Neural progenitor cell (in vitro differentiated cells): ENCODE measurements at regions not wholly inside any gene's neighbourhood (a gene's known extent, or its start where the extent isn't known, plus 50 kb on each side); places are given as distances from the start of the nearest gene placed in this dataset.

Source experiments
- DNase-seq: peaks from one replicate; pipeline ENCODE4 v3.0.0-alpha.2; 2016; ENCODE audit warnings: low spot score
- H2AFZ ChIP-seq: fragments of 200-600 bp; sonication (generic); replicated peaks from 2 replicates; pipeline ENCODE4 v1.6.1; 2016; ENCODE audit warnings: antibody characterized with exemption
- H3F3A ChIP-seq: fragments of 200-600 bp; sonication (generic); 2 replicates; pipeline ENCODE4 v1.6.1; 2016; ENCODE audit warnings: antibody characterized with exemption, low read depth
- H3K27ac ChIP-seq: fragments of 200-600 bp; sonication (generic); 2 replicates; pipeline ENCODE4 v1.5.1; 2016; ENCODE audit warnings: mild to moderate bottlenecking
- H3K27me3 ChIP-seq: fragments of 200-600 bp; sonication (generic); 2 replicates; pipeline ENCODE4 v1.6.1; 2016; ENCODE audit warnings: mild to moderate bottlenecking, moderate library complexity
- H3K36me3 ChIP-seq: fragments of 200-600 bp; sonication (generic); 2 replicates; pipeline ENCODE4 v1.5.1; 2016
- H3K4me1 ChIP-seq: fragments of 200-600 bp; sonication (generic); 2 replicates; pipeline ENCODE4 v1.6.1; 2016; ENCODE audit warnings: mixed run types
- H3K4me2 ChIP-seq: fragments of 200-600 bp; sonication (generic); 2 replicates; pipeline ENCODE4 v1.6.1; 2016
- H3K4me3 ChIP-seq: fragments of 200-600 bp; sonication (generic); 2 replicates; pipeline ENCODE4 v1.5.1; 2016
- H3K79me2 ChIP-seq: fragments of 200-600 bp; sonication (generic); 2 replicates; pipeline ENCODE4 v1.6.1; 2016; ENCODE audit warnings: low read depth
- H3K9ac ChIP-seq: fragments of 200-600 bp; sonication (generic); 2 replicates; pipeline ENCODE4 v1.6.1; 2016
- H3K9me3 ChIP-seq: fragments of 200-600 bp; sonication (generic); 2 replicates; pipeline ENCODE4 v1.5.1; 2016; ENCODE audit warnings: low read depth
- H4K20me1 ChIP-seq: fragments of 200-600 bp; sonication (generic); 2 replicates; pipeline ENCODE4 v1.6.1; 2016; ENCODE audit warnings: low read depth
- H3K27ac Mint-ChIP-seq: 3 replicates; pipeline ENCODE4 v1.8.0; 2021; ENCODE audit warnings: mixed read lengths
- H3K27me3 Mint-ChIP-seq: 2 replicates; pipeline ENCODE4 v1.8.0; 2022; ENCODE audit warnings: low read depth, mild to moderate bottlenecking, inconsistent platforms, moderate library complexity, mixed read lengths; ENCODE audit not compliant: insufficient read depth
- H3K36me3 Mint-ChIP-seq: 3 replicates; pipeline ENCODE4 v1.8.0; 2021; ENCODE audit warnings: mixed read lengths
- H3K4me1 Mint-ChIP-seq: 3 replicates; pipeline ENCODE4 v1.8.0; 2021; ENCODE audit warnings: mixed read lengths
- H3K4me3 Mint-ChIP-seq: 3 replicates; pipeline ENCODE4 v1.8.0; 2021; ENCODE audit warnings: mild to moderate bottlenecking, moderate library complexity, mixed read lengths
- H3K9me3 Mint-ChIP-seq: 3 replicates; pipeline ENCODE4 v1.8.0; 2020; ENCODE audit warnings: mixed read lengths
- CTCF ChIP-seq: fragments of 200-600 bp; sonication (generic); IDR thresholded peaks from 2 replicates; pipeline ENCODE4 v1.5.1; 2017; ENCODE audit warnings: antibody characterized with exemption, mild to moderate bottlenecking
- EZH2 ChIP-seq: fragments of 200-600 bp; sonication (generic); IDR thresholded peaks from 2 replicates; pipeline ENCODE4 v1.6.1; 2017; ENCODE audit warnings: antibody characterized with exemption, mild to moderate bottlenecking, moderate library complexity
- EZH2phosphoT487 ChIP-seq: fragments of 200-600 bp; sonication (generic); IDR thresholded peaks from 2 replicates; pipeline ENCODE4 v1.6.1; 2017; ENCODE audit warnings: antibody characterized with exemption

GRCh38 chr1:219041818-219042217 is 131.9 kb upstream of the LYPLAL1 start:
- Mint-ChIP-seq H3K4me3 (no peak overlapping the region), H3K9me3 (peaks cover 6% of the 10 kb centered on the region), H3K27me3 (no peaks in the 10 kb centered on the region), H3K36me3 (no peaks in the 10 kb centered on the region), H3K4me1 (no peaks in the 10 kb centered on the region), H3K27ac (no peak overlapping the region)
- no peaks in the 10 kb centered on the region for H3K36me3 ChIP-seq
- no peak overlapping the region for H3K4me2 ChIP-seq
- no peak for TF ChIP-seq EZH2phosphoT487
- TF ChIP-seq EZH2: no peak
- TF ChIP-seq CTCF: no peak
- H4K20me1 ChIP-seq: no peaks in the 10 kb centered on the region
- no peak overlapping the region for H3K27ac ChIP-seq
- no peak overlapping the region for H2AFZ ChIP-seq
- no peaks in the 10 kb centered on the region for H3K79me2 ChIP-seq
- peaks cover 9% of the 10 kb centered on the region for H3K4me1 ChIP-seq
- H3K9me3 ChIP-seq: no peaks in the 10 kb centered on the region
- no peaks in the 10 kb centered on the region for H3F3A ChIP-seq
- H3K4me3 ChIP-seq: no peak overlapping the region
- no peaks in the 10 kb centered on the region for H3K27me3 ChIP-seq
- no peak for DNase-seq
- H3K9ac ChIP-seq: no peak overlapping the region

GRCh38 chr1:219042769-219043168 is 130.9 kb upstream of the LYPLAL1 start:
- no peak overlapping the region for H3K27ac ChIP-seq
- H3K36me3 ChIP-seq: no peaks in the 10 kb centered on the region
- H3K4me1 Mint-ChIP-seq: no peaks in the 10 kb centered on the region
- no peak for TF ChIP-seq EZH2phosphoT487
- H2AFZ ChIP-seq: no peak overlapping the region
- no peak for DNase-seq
- no peak overlapping the region for H3K27ac Mint-ChIP-seq
- H3K4me1 ChIP-seq: peaks cover 9% of the 10 kb centered on the region
- no peaks in the 10 kb centered on the region for H3K36me3 Mint-ChIP-seq
- peaks cover 6% of the 10 kb centered on the region for H3K9me3 Mint-ChIP-seq
- no peak overlapping the region for H3K9ac ChIP-seq
- no peaks in the 10 kb centered on the region for H3F3A ChIP-seq
- no peaks in the 10 kb centered on the region for H3K79me2 ChIP-seq
- H3K9me3 ChIP-seq: no peaks in the 10 kb centered on the region
- no peaks in the 10 kb centered on the region for H4K20me1 ChIP-seq
- no peak overlapping the region for H3K4me3 ChIP-seq
- H3K27me3 Mint-ChIP-seq: no peaks in the 10 kb centered on the region
- no peak overlapping the region for H3K4me3 Mint-ChIP-seq
- H3K27me3 ChIP-seq: no peaks in the 10 kb centered on the region
- H3K4me2 ChIP-seq: no peak overlapping the region

GRCh38 chr1:219045246-219045645 is 128.4 kb upstream of the LYPLAL1 start:
- no peak overlapping the region for H3K9ac ChIP-seq
- Mint-ChIP-seq H3K4me1 (no peaks in the 10 kb centered on the region), H3K9me3 (peaks cover 6% of the 10 kb centered on the region), H3K36me3 (no peaks in the 10 kb centered on the region), H3K4me3 (no peak overlapping the region), H3K27me3 (peaks cover 2% of the 10 kb centered on the region), H3K27ac (no peak overlapping the region)
- no peaks in the 10 kb centered on the region for H3F3A ChIP-seq
- H3K9me3 ChIP-seq: no peaks in the 10 kb centered on the region
- TF ChIP-seq CTCF: no peak
- no peak for TF ChIP-seq EZH2phosphoT487
- no peak for TF ChIP-seq EZH2
- no peak for DNase-seq
- H2AFZ ChIP-seq: no peak overlapping the region
- H3K79me2 ChIP-seq: no peaks in the 10 kb centered on the region
- H4K20me1 ChIP-seq: no peaks in the 10 kb centered on the region
- peaks cover 4% of the 10 kb centered on the region for H3K4me1 ChIP-seq
- no peak overlapping the region for H3K4me2 ChIP-seq
- H3K4me3 ChIP-seq: no peak overlapping the region
- no peaks in the 10 kb centered on the region for H3K27me3 ChIP-seq
- H3K36me3 ChIP-seq: no peaks in the 10 kb centered on the region
- no peak overlapping the region for H3K27ac ChIP-seq

GRCh38 chr1:219049501-219049900 is 124.2 kb upstream of the LYPLAL1 start:
- no peaks in the 10 kb centered on the region for H3K36me3 Mint-ChIP-seq
- H3K27ac Mint-ChIP-seq: no peak overlapping the region
- Histone ChIP-seq H3K27me3 (no peaks in the 10 kb centered on the region), H3K4me3 (no peak overlapping the region), H3K9me3 (no peaks in the 10 kb centered on the region), H3K4me1 (no peaks in the 10 kb centered on the region), H3K9ac (no peak overlapping the region), H3K79me2 (no peaks in the 10 kb centered on the region), H3K36me3 (no peaks in the 10 kb centered on the region), H3F3A (no peaks in the 10 kb centered on the region), H4K20me1 (no peaks in the 10 kb centered on the region), H3K27ac (no peak overlapping the region), H3K4me2 (no peak overlapping the region), H2AFZ (no peak overlapping the region)
- TF ChIP-seq EZH2phosphoT487 (no peak), EZH2 (no peak), CTCF (no peak)
- peaks cover 2% of the 10 kb centered on the region for H3K27me3 Mint-ChIP-seq
- H3K9me3 Mint-ChIP-seq: no peaks in the 10 kb centered on the region
- DNase-seq: no peak
- H3K4me1 Mint-ChIP-seq: no peaks in the 10 kb centered on the region
- H3K4me3 Mint-ChIP-seq: no peak overlapping the region
